ENCODE measurements at regions not wholly inside any gene's neighbourhood (a gene's known extent, or its start where the extent isn't known, plus 50 kb on each side); places are given as distances from the start of the nearest gene placed in this dataset.

- H3K27ac ChIP-seq (ENCODE audit: low read depth, low read length): no peak overlapping the region
Observed at GRCh38 chr12:75932241-75932640, 99.3 kb downstream of the PHLDA1 start.

GRCh38 chr12:75923964-75924666 lies 107.5 kb downstream of the PHLDA1 start:
- no peak overlapping the region for H3K27ac ChIP-seq (ENCODE audit: low read depth, low read length)
- H3K36me3 ChIP-seq (ENCODE audit: control insufficient read depth in 5 of 5, insufficient read depth in 5 of 5, low read length in 5 of 5): no peaks in the 10 kb centered on the region
- no peaks in the 10 kb centered on the region for H3K4me1 ChIP-seq (ENCODE audit: control insufficient read depth in 5 of 5, insufficient read depth in 5 of 5, low read length in 5 of 5)
- H3K27me3 ChIP-seq (ENCODE audit: control insufficient read depth in 5 of 5, insufficient read depth in 4 of 5, low read length in 5 of 5): no peaks in the 10 kb centered on the region
- H3K9me3 ChIP-seq (ENCODE audit: control insufficient read depth in 5 of 5, low read length in 5 of 5): peaks cover 6 to 19% (median 15%) of the 10 kb centered on the region in 5 donors
- no peak overlapping the region for H3K9ac ChIP-seq (ENCODE audit: low read length in 5 of 5)
- no peak overlapping the region for H3K4me3 ChIP-seq (ENCODE audit: low read depth in 1 of 5, low read length in 5 of 5)

More at GRCh38 chr12:75932241-75932640, 99.3 kb downstream of the PHLDA1 start:
- Histone ChIP-seq H3K27me3 (ENCODE audit: control insufficient read depth in 5 of 5, insufficient read depth in 4 of 5, low read length in 5 of 5) (peaks cover 0 to 6% (median 0%) of the 10 kb centered on the region in 5 donors), H3K9ac (ENCODE audit: low read length in 5 of 5) (no peak overlapping the region), H3K4me1 (ENCODE audit: control insufficient read depth in 5 of 5, insufficient read depth in 5 of 5, low read length in 5 of 5) (peaks cover 0 to 11% (median 6%) of the 10 kb centered on the region in 5 donors), H3K4me3 (ENCODE audit: low read depth in 1 of 5, low read length in 5 of 5) (no peak overlapping the region), H3K9me3 (ENCODE audit: control insufficient read depth in 5 of 5, low read length in 5 of 5) (no peaks in the 10 kb centered on the region), H3K36me3 (ENCODE audit: control insufficient read depth in 5 of 5, insufficient read depth in 5 of 5, low read length in 5 of 5) (no peaks in the 10 kb centered on the region)

DNA sequence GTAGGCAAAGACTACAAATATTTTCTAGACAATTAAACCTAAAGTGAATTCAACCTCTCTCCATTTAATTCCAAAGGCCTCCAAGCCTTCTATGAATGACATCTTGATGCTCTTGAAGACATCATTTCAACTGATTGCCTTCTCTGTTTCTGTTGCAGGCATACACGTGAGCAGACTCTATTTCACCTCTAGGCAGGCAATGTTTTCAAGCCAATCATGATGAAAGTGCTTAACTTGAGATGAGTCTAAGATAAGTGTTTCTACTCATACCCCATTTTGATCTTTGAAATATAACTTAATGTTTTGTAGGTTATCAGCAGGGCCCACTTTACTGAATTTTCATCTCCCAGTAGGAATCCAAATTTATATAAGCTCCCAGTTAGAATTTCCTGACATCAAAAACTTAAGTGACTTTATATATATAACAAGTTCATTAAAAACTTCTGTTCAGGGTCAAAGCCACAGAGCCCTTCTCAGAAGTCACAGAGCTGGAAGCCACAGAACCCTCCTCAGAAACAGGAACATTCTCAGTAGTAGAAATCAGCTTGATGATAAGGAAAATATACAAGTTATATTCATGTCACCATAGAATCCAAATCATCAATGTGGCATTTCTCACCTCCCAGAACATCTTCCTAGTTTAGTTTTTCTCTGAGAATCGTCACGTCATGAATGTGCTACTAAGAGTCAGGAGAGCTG lies 108.5 kb downstream of the PHLDA1 start:
- peaks cover 6 to 19% (median 15%) of the 10 kb centered on the region in 5 donors for H3K9me3 ChIP-seq (ENCODE audit: control insufficient read depth in 5 of 5, low read length in 5 of 5)
- no peak overlapping the region for H3K27ac ChIP-seq (ENCODE audit: low read depth, low read length)
- H3K4me1 ChIP-seq (ENCODE audit: control insufficient read depth in 5 of 5, insufficient read depth in 5 of 5, low read length in 5 of 5): no peaks in the 10 kb centered on the region
- H3K36me3 ChIP-seq (ENCODE audit: control insufficient read depth in 5 of 5, insufficient read depth in 5 of 5, low read length in 5 of 5): no peaks in the 10 kb centered on the region
- no peaks in the 10 kb centered on the region for H3K27me3 ChIP-seq (ENCODE audit: control insufficient read depth in 5 of 5, insufficient read depth in 4 of 5, low read length in 5 of 5)
- no peak overlapping the region for H3K9ac ChIP-seq (ENCODE audit: low read length in 5 of 5)
- H3K4me3 ChIP-seq (ENCODE audit: low read depth in 1 of 5, low read length in 5 of 5): no peak overlapping the region

GRCh38 chr12:75921622-75922289 lies 109.8 kb downstream of the PHLDA1 start:
- peaks cover 6 to 19% (median 15%) of the 10 kb centered on the region in 5 donors for H3K9me3 ChIP-seq (ENCODE audit: control insufficient read depth in 5 of 5, low read length in 5 of 5)
- H3K27ac ChIP-seq (ENCODE audit: low read depth, low read length): no peak overlapping the region
- H3K4me1 ChIP-seq (ENCODE audit: control insufficient read depth in 5 of 5, insufficient read depth in 5 of 5, low read length in 5 of 5): no peaks in the 10 kb centered on the region
- no peak overlapping the region for H3K9ac ChIP-seq (ENCODE audit: low read length in 5 of 5)
- H3K4me3 ChIP-seq (ENCODE audit: low read depth in 1 of 5, low read length in 5 of 5): no peak overlapping the region
- no peaks in the 10 kb centered on the region for H3K27me3 ChIP-seq (ENCODE audit: control insufficient read depth in 5 of 5, insufficient read depth in 4 of 5, low read length in 5 of 5)
- H3K36me3 ChIP-seq (ENCODE audit: control insufficient read depth in 5 of 5, insufficient read depth in 5 of 5, low read length in 5 of 5): no peaks in the 10 kb centered on the region

DNA sequence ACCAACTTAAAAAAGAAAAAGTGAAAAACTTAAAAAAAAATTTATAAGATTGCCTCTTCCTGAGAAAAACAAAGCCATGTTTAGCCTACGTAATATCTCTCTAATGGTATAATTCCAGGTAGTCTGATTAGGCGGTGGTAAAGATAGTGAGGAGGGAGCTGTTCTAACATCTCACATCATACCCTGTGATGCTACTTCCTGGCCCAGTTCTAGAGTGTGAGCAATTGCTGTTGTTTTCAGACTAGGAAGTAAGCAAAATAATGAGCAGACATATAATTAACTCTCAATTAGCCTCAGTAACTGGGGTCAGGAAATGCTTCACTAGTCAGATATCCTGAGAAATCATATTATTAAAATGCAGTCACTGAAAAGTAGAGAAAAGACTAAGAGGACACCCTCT lies 113.9 kb downstream of the PHLDA1 start:
- Histone ChIP-seq H3K9ac (ENCODE audit: low read length in 5 of 5) (no peak overlapping the region), H3K27me3 (ENCODE audit: control insufficient read depth in 5 of 5, insufficient read depth in 4 of 5, low read length in 5 of 5) (no peaks in the 10 kb centered on the region), H3K36me3 (ENCODE audit: control insufficient read depth in 5 of 5, insufficient read depth in 5 of 5, low read length in 5 of 5) (no peaks in the 10 kb centered on the region), H3K27ac (ENCODE audit: low read depth, low read length) (no peak overlapping the region), H3K4me3 (ENCODE audit: low read depth in 1 of 5, low read length in 5 of 5) (no peak overlapping the region), H3K4me1 (ENCODE audit: control insufficient read depth in 5 of 5, insufficient read depth in 5 of 5, low read length in 5 of 5) (no peaks in the 10 kb centered on the region), H3K9me3 (ENCODE audit: control insufficient read depth in 5 of 5, low read length in 5 of 5) (no peaks in the 10 kb centered on the region)

DNA sequence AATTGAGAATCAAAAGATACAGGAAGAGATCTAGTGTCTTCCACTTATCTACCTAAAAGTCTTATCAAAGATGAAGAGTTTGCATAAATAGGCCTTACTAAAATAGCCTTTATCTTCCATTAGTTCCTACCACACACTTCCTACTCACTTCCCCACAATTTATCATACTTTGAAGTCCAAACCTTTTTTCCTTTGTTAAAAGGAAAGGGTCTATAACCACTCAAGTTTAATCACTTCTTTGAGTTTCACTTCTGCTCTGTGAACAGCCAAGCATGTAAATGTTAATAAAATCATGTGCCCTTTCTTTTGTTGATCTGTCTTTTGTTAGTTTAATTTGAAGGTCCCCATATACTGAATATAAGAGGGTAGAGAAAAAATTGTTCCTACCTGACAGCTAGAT lies 114.5 kb downstream of the PHLDA1 start:
- H3K27me3 ChIP-seq (ENCODE audit: control insufficient read depth in 5 of 5, insufficient read depth in 4 of 5, low read length in 5 of 5): no peaks in the 10 kb centered on the region
- H3K36me3 ChIP-seq (ENCODE audit: control insufficient read depth in 5 of 5, insufficient read depth in 5 of 5, low read length in 5 of 5): no peaks in the 10 kb centered on the region
- no peak overlapping the region for H3K27ac ChIP-seq (ENCODE audit: low read depth, low read length)
- no peak overlapping the region for H3K9ac ChIP-seq (ENCODE audit: low read length in 5 of 5)
- no peaks in the 10 kb centered on the region for H3K9me3 ChIP-seq (ENCODE audit: control insufficient read depth in 5 of 5, low read length in 5 of 5)
- H3K4me3 ChIP-seq (ENCODE audit: low read depth in 1 of 5, low read length in 5 of 5): no peak overlapping the region
- no peaks in the 10 kb centered on the region for H3K4me1 ChIP-seq (ENCODE audit: control insufficient read depth in 5 of 5, insufficient read depth in 5 of 5, low read length in 5 of 5)

GRCh38 chr12:75913502-75914351 lies 117.8 kb downstream of the PHLDA1 start:
- H3K9ac ChIP-seq (ENCODE audit: low read length in 5 of 5): no peak overlapping the region
- no peaks in the 10 kb centered on the region for H3K36me3 ChIP-seq (ENCODE audit: control insufficient read depth in 5 of 5, insufficient read depth in 5 of 5, low read length in 5 of 5)
- H3K27ac ChIP-seq (ENCODE audit: low read depth, low read length): no peak overlapping the region
- no peak overlapping the region for H3K4me3 ChIP-seq (ENCODE audit: low read depth in 1 of 5, low read length in 5 of 5)
- no peaks in the 10 kb centered on the region for H3K27me3 ChIP-seq (ENCODE audit: control insufficient read depth in 5 of 5, insufficient read depth in 4 of 5, low read length in 5 of 5)
- peaks cover 4 to 16% (median 16%) of the 10 kb centered on the region in 5 donors for H3K4me1 ChIP-seq (ENCODE audit: control insufficient read depth in 5 of 5, insufficient read depth in 5 of 5, low read length in 5 of 5)
- H3K9me3 ChIP-seq (ENCODE audit: control insufficient read depth in 5 of 5, low read length in 5 of 5): no peaks in the 10 kb centered on the region

DNA sequence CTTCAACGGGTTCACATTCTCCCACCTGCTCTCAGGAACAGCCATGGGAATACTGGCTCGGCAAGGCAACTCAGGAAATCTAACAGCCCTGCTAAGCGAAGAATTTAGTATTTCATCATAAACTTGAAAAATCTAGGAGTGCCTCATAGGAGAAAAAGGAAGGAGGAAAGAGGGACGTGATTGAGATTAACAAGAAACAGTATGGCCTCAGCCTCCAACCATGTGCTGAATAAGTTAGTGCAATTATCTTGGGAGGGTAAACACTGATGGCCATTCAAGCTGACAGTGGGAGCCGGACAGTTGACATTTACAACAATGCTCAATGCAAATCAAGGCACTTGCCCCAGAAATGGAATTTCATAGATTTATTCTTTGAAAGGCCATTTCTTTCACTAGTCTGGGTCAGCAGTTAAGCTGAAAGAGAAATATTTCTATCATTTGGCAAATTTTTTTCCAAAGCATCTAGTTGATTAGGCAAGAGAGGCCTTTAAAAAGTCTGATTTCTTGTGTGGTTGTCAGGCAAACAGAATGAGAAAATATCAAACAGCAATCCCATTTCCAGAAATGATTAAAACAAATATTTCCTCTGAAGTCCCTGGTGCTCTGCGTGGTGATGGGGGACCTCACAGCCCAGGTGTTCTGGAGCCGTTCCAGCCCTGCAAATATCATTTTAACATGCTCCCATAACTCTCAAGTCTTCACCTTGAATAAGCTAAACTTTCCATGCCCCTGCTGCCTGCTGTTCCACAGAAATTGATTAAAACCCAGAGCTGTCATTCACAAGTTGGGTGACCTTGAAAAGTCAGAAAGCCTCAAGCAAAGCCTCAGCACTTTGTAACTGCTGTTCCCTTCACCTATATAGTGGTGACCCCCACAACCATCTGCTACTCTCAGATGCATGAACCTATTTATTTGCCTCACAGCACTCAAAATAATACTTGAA lies 121.6 kb downstream of the PHLDA1 start:
- Histone ChIP-seq H3K27ac (ENCODE audit: low read depth, low read length) (no peak overlapping the region), H3K27me3 (ENCODE audit: control insufficient read depth in 5 of 5, insufficient read depth in 4 of 5, low read length in 5 of 5) (no peaks in the 10 kb centered on the region), H3K9ac (ENCODE audit: low read length in 5 of 5) (peak overlapping the region in 1 of 5 donors; percentile 15), H3K36me3 (ENCODE audit: control insufficient read depth in 5 of 5, insufficient read depth in 5 of 5, low read length in 5 of 5) (no peaks in the 10 kb centered on the region), H3K4me1 (ENCODE audit: control insufficient read depth in 5 of 5, insufficient read depth in 5 of 5, low read length in 5 of 5) (peaks cover 4 to 21% (median 17%) of the 10 kb centered on the region in 5 donors), H3K9me3 (ENCODE audit: control insufficient read depth in 5 of 5, low read length in 5 of 5) (no peaks in the 10 kb centered on the region), H3K4me3 (ENCODE audit: low read depth in 1 of 5, low read length in 5 of 5) (no peak overlapping the region)

Data from subcutaneous abdominal adipose tissue (tissue), 5 donors.